ENCODE measurements at regions not wholly inside any gene's neighbourhood (a gene's known extent, or its start where the extent isn't known, plus 50 kb on each side); places are given as distances from the start of the nearest gene placed in this dataset.

GRCh38 chr11:70846781-70847655 is 405.4 kb downstream of the SHANK2 start:
- no peaks in the 10 kb centered on the region for H3K36me3 ChIP-seq (ENCODE audit: low read depth)
- no peaks in the 10 kb centered on the region for H3F3A ChIP-seq (ENCODE audit: insufficient read depth)
- H3K27ac ChIP-seq = no peak overlapping the region
- no peaks in the 10 kb centered on the region for H3K27me3 ChIP-seq (replicated peaks; ENCODE audit: insufficient read depth)
- H3K9ac ChIP-seq = no peak overlapping the region
- H2AFZ ChIP-seq = no peak overlapping the region
- H3K9me3 ChIP-seq (ENCODE audit: low read depth) = no peaks in the 10 kb centered on the region
- DNase-seq = no peak
- H3K79me2 ChIP-seq (ENCODE audit: insufficient read depth) = no peaks in the 10 kb centered on the region
- in situ Hi-C loops (cut with MboI) = no loop called here
- H3K4me2 ChIP-seq (ENCODE audit: unreplicated experiment) = no peak overlapping the region
- TF ChIP-seq EZH2 (IDR thresholded peaks at IDR 0.05; ENCODE audit: insufficient read depth, poor library complexity, severe bottlenecking) (no peak), EZH2phosphoT487 (IDR thresholded peaks at IDR 0.05; ENCODE audit: insufficient read depth, low read depth) (no peak)
- H3K4me3 ChIP-seq = no peak overlapping the region
- 40 to 42% methylated on average over 22 of the region's 22 CpGs for WGBS, 2 experiments (ENCODE audit: low coverage in 1 of 2, low lambda C conversion rate in 2 of 2, missing lambda C conversion rate in 2 of 2)
- H3K4me1 ChIP-seq (ENCODE audit: insufficient read depth) = no peaks in the 10 kb centered on the region
- H3K9me2 ChIP-seq (ENCODE audit: insufficient read depth) = no peaks in the 10 kb centered on the region
- no peaks in the 10 kb centered on the region for H4K20me1 ChIP-seq (ENCODE audit: insufficient read depth)

- in situ Hi-C loops (cut with MboI) = no loop called here
- Histone ChIP-seq H3K4me2 (ENCODE audit: unreplicated experiment) (no peak overlapping the region), H2AFZ (no peak overlapping the region), H3K9me3 (ENCODE audit: low read depth) (no peaks in the 10 kb centered on the region), H3F3A (ENCODE audit: insufficient read depth) (no peaks in the 10 kb centered on the region), H3K9me2 (ENCODE audit: insufficient read depth) (no peaks in the 10 kb centered on the region), H3K4me1 (ENCODE audit: insufficient read depth) (no peaks in the 10 kb centered on the region), H4K20me1 (ENCODE audit: insufficient read depth) (no peaks in the 10 kb centered on the region), H3K36me3 (ENCODE audit: low read depth) (no peaks in the 10 kb centered on the region), H3K27ac (no peak overlapping the region), H3K9ac (no peak overlapping the region), H3K4me3 (no peak overlapping the region), H3K27me3 (replicated peaks; ENCODE audit: insufficient read depth) (no peaks in the 10 kb centered on the region), H3K79me2 (ENCODE audit: insufficient read depth) (no peaks in the 10 kb centered on the region)
- no peak for DNase-seq
- TF ChIP-seq EZH2 (IDR thresholded peaks at IDR 0.05; ENCODE audit: insufficient read depth, poor library complexity, severe bottlenecking) = no peak
- no peak for TF ChIP-seq EZH2phosphoT487 (IDR thresholded peaks at IDR 0.05; ENCODE audit: insufficient read depth, low read depth)
- WGBS, 2 experiments (ENCODE audit: low coverage in 1 of 2, low lambda C conversion rate in 2 of 2, missing lambda C conversion rate in 2 of 2) = 42 to 48% methylated on average over 13 of the region's 13 CpGs
These were observed 404.1 kb downstream of the SHANK2 start for GRCh38 chr11:70848243-70848750.

- Histone ChIP-seq H3K9me3 (ENCODE audit: low read depth) (no peaks in the 10 kb centered on the region), H3K27me3 (replicated peaks; ENCODE audit: insufficient read depth) (no peaks in the 10 kb centered on the region), H3K36me3 (ENCODE audit: low read depth) (no peaks in the 10 kb centered on the region), H3K9ac (no peak overlapping the region), H3K79me2 (ENCODE audit: insufficient read depth) (no peaks in the 10 kb centered on the region), H3F3A (ENCODE audit: insufficient read depth) (no peaks in the 10 kb centered on the region), H4K20me1 (ENCODE audit: insufficient read depth) (no peaks in the 10 kb centered on the region), H3K4me1 (ENCODE audit: insufficient read depth) (no peaks in the 10 kb centered on the region), H3K4me3 (no peak overlapping the region), H3K9me2 (ENCODE audit: insufficient read depth) (no peaks in the 10 kb centered on the region), H3K27ac (no peak overlapping the region), H2AFZ (no peak overlapping the region), H3K4me2 (ENCODE audit: unreplicated experiment) (no peak overlapping the region)
- in situ Hi-C loops (cut with MboI) = no loop called here
- WGBS, 2 experiments (ENCODE audit: low coverage in 1 of 2, low lambda C conversion rate in 2 of 2, missing lambda C conversion rate in 2 of 2) = 54 to 57% methylated on average over 3 of the region's 3 CpGs
- no peak for DNase-seq
- TF ChIP-seq EZH2 (IDR thresholded peaks at IDR 0.05; ENCODE audit: insufficient read depth, poor library complexity, severe bottlenecking) (no peak), EZH2phosphoT487 (IDR thresholded peaks at IDR 0.05; ENCODE audit: insufficient read depth, low read depth) (no peak)
These were observed 403.3 kb downstream of the SHANK2 start for GRCh38 chr11:70849031-70849430.

- H2AFZ ChIP-seq = no peak overlapping the region
- TF ChIP-seq EZH2 (IDR thresholded peaks at IDR 0.05; ENCODE audit: insufficient read depth, poor library complexity, severe bottlenecking) (no peak), EZH2phosphoT487 (IDR thresholded peaks at IDR 0.05; ENCODE audit: insufficient read depth, low read depth) (no peak)
- H3K27ac ChIP-seq = no peak overlapping the region
- H3K27me3 ChIP-seq (replicated peaks; ENCODE audit: insufficient read depth) = no peaks in the 10 kb centered on the region
- in situ Hi-C loops (cut with MboI) = no loop called here
- 22 to 25% methylated on average over 3 of the region's 3 CpGs for WGBS, 2 experiments (ENCODE audit: low coverage in 1 of 2, low lambda C conversion rate in 2 of 2, missing lambda C conversion rate in 2 of 2)
- H3K4me1 ChIP-seq (ENCODE audit: insufficient read depth) = no peaks in the 10 kb centered on the region
- H3K4me3 ChIP-seq = no peak overlapping the region
- no peak for DNase-seq
- no peaks in the 10 kb centered on the region for H3K36me3 ChIP-seq (ENCODE audit: low read depth)
- no peaks in the 10 kb centered on the region for H3F3A ChIP-seq (ENCODE audit: insufficient read depth)
- H3K4me2 ChIP-seq (ENCODE audit: unreplicated experiment) = no peak overlapping the region
- H3K9me2 ChIP-seq (ENCODE audit: insufficient read depth) = no peaks in the 10 kb centered on the region
- no peaks in the 10 kb centered on the region for H3K79me2 ChIP-seq (ENCODE audit: insufficient read depth)
- H3K9ac ChIP-seq = no peak overlapping the region
- H4K20me1 ChIP-seq (ENCODE audit: insufficient read depth) = no peaks in the 10 kb centered on the region
- H3K9me3 ChIP-seq (ENCODE audit: low read depth) = no peaks in the 10 kb centered on the region
These were observed 401.1 kb downstream of the SHANK2 start for GRCh38 chr11:70851308-70851707.

Data from GM23248 (cell line).